K562 (cell line): ENCODE measurements at regions not wholly inside any gene's neighbourhood (a gene's known extent, or its start where the extent isn't known, plus 50 kb on each side); places are given as distances from the start of the nearest gene placed in this dataset.

ENCODE experiments used
- FIP1L1 ChIP-seq: fragments of 200-400 bp; formaldehyde crosslinking; IDR thresholded peaks from 2 replicates; pipeline ENCODE4 v1.6.1; 2018; ENCODE audit warnings: mild to moderate bottlenecking, low read depth, low read length; ENCODE audit not compliant: poor library complexity, severe bottlenecking
- RFX5 ChIP-seq: IDR thresholded peaks from 2 replicates; pipeline ENCODE4 v1.6.1; 2011; ENCODE audit warnings: low read depth, mild to moderate bottlenecking, improper control_type of control experiment, low read length
- SP1 ChIP-seq: sonication (generic); formaldehyde crosslinking; IDR thresholded peaks from 2 replicates; pipeline ENCODE4 v1.8.1; 2022; ENCODE audit warnings: mild to moderate bottlenecking, missing genetic modification reagents
- TF ChIP-seq, protein P1 (sequence below), 3 experiments: IDR thresholded peaks in 2 of 3; conservative IDR thresholded peaks in 1 of 3; 2 replicates each; pipeline ENCODE4 v1.5.1; 2011 to 2012; ENCODE audit warnings: low read length in 3 of 3, mild to moderate bottlenecking in 3 of 3, control low read depth in 2 of 3, improper control_type of control experiment in 1 of 3, inconsistent platforms in 1 of 3, low read depth in 1 of 3, mixed read lengths in 1 of 3, moderate library complexity in 1 of 3; ENCODE audit not compliant: insufficient read depth in 2 of 3

DNA sequence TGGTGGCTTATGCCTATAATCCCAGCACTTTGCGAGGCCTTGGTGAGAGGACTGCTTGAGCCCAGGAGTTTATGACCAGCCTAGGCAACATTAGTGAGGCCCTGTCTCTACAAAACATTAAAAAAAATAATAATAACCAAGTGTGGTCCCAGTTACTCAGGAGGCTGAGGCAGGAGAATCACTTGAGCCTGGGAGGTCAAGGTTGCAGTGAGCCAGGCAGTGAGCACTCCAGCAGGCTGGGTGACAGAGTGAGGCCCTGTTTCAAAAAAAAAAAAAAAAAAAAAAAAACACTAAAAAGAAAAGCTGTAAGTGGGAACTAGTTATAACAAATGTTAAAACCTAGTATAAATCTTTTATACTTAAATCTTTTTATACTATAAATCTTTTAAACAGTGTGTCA, 146.2 kb upstream of the ITGA4 start:
- no peak for TF ChIP-seq SP1
- TF ChIP-seq FIP1L1 = no peak
- no peak for TF ChIP-seq RFX5
- TF ChIP-seq, protein P1, sequence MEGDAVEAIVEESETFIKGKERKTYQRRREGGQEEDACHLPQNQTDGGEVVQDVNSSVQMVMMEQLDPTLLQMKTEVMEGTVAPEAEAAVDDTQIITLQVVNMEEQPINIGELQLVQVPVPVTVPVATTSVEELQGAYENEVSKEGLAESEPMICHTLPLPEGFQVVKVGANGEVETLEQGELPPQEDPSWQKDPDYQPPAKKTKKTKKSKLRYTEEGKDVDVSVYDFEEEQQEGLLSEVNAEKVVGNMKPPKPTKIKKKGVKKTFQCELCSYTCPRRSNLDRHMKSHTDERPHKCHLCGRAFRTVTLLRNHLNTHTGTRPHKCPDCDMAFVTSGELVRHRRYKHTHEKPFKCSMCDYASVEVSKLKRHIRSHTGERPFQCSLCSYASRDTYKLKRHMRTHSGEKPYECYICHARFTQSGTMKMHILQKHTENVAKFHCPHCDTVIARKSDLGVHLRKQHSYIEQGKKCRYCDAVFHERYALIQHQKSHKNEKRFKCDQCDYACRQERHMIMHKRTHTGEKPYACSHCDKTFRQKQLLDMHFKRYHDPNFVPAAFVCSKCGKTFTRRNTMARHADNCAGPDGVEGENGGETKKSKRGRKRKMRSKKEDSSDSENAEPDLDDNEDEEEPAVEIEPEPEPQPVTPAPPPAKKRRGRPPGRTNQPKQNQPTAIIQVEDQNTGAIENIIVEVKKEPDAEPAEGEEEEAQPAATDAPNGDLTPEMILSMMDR (IDR thresholded peaks at IDR 0.05 in 2 of 3, conservative IDR thresholded peaks at IDR 0.05 in 1 of 3; ENCODE audit: insufficient read depth in 2 of 3, low read depth in 1 of 3, low read length in 3 of 3) = no peak
